Stimulated activated CD8-positive, alpha-beta memory T cell treated with anti-CD3 and anti-CD28 coated beads, Interleukin-2, amount 100 ng/mL, for 1 hour (primary cell): ENCODE measurements at regions not wholly inside any gene's neighbourhood (a gene's known extent, or its start where the extent isn't known, plus 50 kb on each side); places are given as distances from the start of the nearest gene placed in this dataset.

ENCODE experiments used
- DNase-seq, 2 donors: peaks; one replicate each; pipeline ENCODE4 v3.0.0-alpha.2; 2020; ENCODE audit warnings: low read depth in 2 of 2

GRCh38 chr7:131613909-131614308 lies 57.5 kb upstream of the PODXL start:
- no peak for DNase-seq

GRCh38 chr7:131610007-131610406 lies 53.6 kb upstream of the PODXL start:
- no peak for DNase-seq

- DNase-seq, result no peak
These were observed 51.7 kb upstream of the PODXL start for GRCh38 chr7:131608116-131608500.

GRCh38 chr7:131607291-131608115 lies 51.1 kb upstream of the PODXL start:
- DNase-seq, result no peak

- DNase-seq, result no peak
These were observed 50.2 kb upstream of the PODXL start for GRCh38 chr7:131606346-131607290.
